ENCODE measurements at regions not wholly inside any gene's neighbourhood (a gene's known extent, or its start where the extent isn't known, plus 50 kb on each side); places are given as distances from the start of the nearest gene placed in this dataset.

DNA sequence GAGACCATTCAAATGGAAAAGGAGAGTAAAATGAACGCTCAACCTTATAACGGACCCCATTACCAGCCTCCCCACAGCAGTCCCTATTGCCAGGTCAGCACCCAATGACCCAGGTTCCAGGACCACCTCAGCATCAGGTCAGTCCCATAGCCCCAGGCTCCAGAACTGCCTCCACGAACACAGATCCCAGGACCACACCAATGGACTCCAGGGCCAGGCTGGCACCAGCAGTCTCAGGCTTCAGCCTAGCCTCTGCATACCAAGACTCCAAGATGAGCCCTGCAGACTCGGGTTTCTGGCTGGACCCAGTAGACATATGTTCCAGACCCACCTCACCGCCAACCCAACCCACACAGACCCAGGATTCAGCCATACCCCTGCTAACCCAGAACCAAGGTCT, 625.0 kb upstream of the RGS18 start:
- ATAC-seq, result no peak
- Histone ChIP-seq H2AFZ (ENCODE audit: low read depth, low read length) (no peak overlapping the region), H3K4me3 (no peak overlapping the region), H3K27me3 (ENCODE audit: control insufficient read depth in 2 of 2, insufficient read depth in 2 of 2, low read length in 2 of 2) (no peaks in the 10 kb centered on the region), H3K79me2 (ENCODE audit: control insufficient read depth, insufficient read depth, low read length) (no peaks in the 10 kb centered on the region), H3K9ac (ENCODE audit: insufficient read depth in 1 of 2, low read depth in 2 of 2, low read length in 2 of 2) (no peak overlapping the region), H3K9me1 (ENCODE audit: control insufficient read depth, insufficient read depth, low read length) (no peaks in the 10 kb centered on the region), H3K4me1 (replicated peaks in 1 of 2; ENCODE audit: control insufficient read depth in 2 of 2, insufficient read depth in 2 of 2, low read length in 2 of 2) (no peaks in the 10 kb centered on the region), H3K4me2 (ENCODE audit: insufficient read depth, low read length) (no peak overlapping the region), H3K9me3 (replicated peaks; ENCODE audit: control insufficient read depth, insufficient read depth, low read depth, low read length) (peaks cover 5% of the 10 kb centered on the region), H3K36me3 (ENCODE audit: control insufficient read depth, insufficient read depth, low read length) (no peaks in the 10 kb centered on the region), H4K20me1 (replicated peaks; ENCODE audit: control insufficient read depth, insufficient read depth, low read length) (no peaks in the 10 kb centered on the region), H3K27ac (ENCODE audit: extremely low read depth, low read depth, low read length) (no peak overlapping the region)
- FAIRE-seq, result no peak
- 14% methylated on average over 5 of the region's 5 CpGs for WGBS (ENCODE audit: insufficient coverage, low coverage, missing lambda C conversion rate)
- intact Hi-C loops (cut with micrococcal nuclease) (no loop called here), in situ Hi-C loops (cut with MboI) (no loop called here)
- CTCF ChIA-PET (ENCODE audit: low intra/inter-chr PET ratio), result no interaction called here
- DNase-seq (ENCODE audit: extremely low read depth in 1 of 4, low spot score in 3 of 4), result no peak
- POLR2A ChIA-PET, result no interaction called here
- no TSS peak for BruUV-seq (replicated peaks)
- TF ChIP-seq ZBTB17 (CRISPR knock-in tag; IDR thresholded peaks at IDR 0.05), result no peak
- TF ChIP-seq ZNF23 (CRISPR knock-in tag; IDR thresholded peaks at IDR 0.05), result no peak
- TF ChIP-seq ZNF282 (CRISPR knock-in tag; IDR thresholded peaks at IDR 0.05), result no peak
- no peak for TF ChIP-seq TRIM25 (IDR thresholded peaks at IDR 0.05; ENCODE audit: borderline replicate concordance)
- TF ChIP-seq GTF2F1 (IDR thresholded peaks at IDR 0.05; ENCODE audit: low read depth, low read length), result no peak
- no peak for TF ChIP-seq LEF1 (IDR thresholded peaks at IDR 0.05)
- no peak for TF ChIP-seq ZNF75A (CRISPR knock-in tag; IDR thresholded peaks at IDR 0.05)
- no peak for TF ChIP-seq ZNF408 (CRISPR knock-in tag; IDR thresholded peaks at IDR 0.05; ENCODE audit: low read depth)
- TF ChIP-seq, protein P1, sequence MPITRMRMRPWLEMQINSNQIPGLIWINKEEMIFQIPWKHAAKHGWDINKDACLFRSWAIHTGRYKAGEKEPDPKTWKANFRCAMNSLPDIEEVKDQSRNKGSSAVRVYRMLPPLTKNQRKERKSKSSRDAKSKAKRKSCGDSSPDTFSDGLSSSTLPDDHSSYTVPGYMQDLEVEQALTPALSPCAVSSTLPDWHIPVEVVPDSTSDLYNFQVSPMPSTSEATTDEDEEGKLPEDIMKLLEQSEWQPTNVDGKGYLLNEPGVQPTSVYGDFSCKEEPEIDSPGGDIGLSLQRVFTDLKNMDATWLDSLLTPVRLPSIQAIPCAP (CRISPR knock-in tag; IDR thresholded peaks at IDR 0.05; ENCODE audit: borderline replicate concordance), result no peak
- TF ChIP-seq ATF4 (CRISPR knock-in tag; IDR thresholded peaks at IDR 0.05), result no peak
- no peak for TF ChIP-seq ZNF174 (CRISPR knock-in tag; IDR thresholded peaks at IDR 0.05)
- TF ChIP-seq NEUROD1 (IDR thresholded peaks at IDR 0.05; ENCODE audit: borderline replicate concordance, low read depth, low read length, partially characterized antibody), result no peak
- TF ChIP-seq FUS (optimal IDR thresholded peaks at IDR 0.05; ENCODE audit: low read depth, low read length), result no peak
